Esophagus muscularis mucosa (tissue), 4 donors: ENCODE measurements at regions not wholly inside any gene's neighbourhood (a gene's known extent, or its start where the extent isn't known, plus 50 kb on each side); places are given as distances from the start of the nearest gene placed in this dataset.

Experiments used
- DNase-seq: peaks from one replicate; pipeline ENCODE4 v3.0.0-alpha.2; 2017; ENCODE audit errors: extremely low spot score
- H3K27ac ChIP-seq, 4 donors: fragments of 200-600 bp; sonication (generic); replicated peaks in 1 of 4; 1 replicate in 3 of 4; 2 replicates in 1 of 4; pipeline ENCODE4 v1.5.1; 2016 to 2019; ENCODE audit warnings: mild to moderate bottlenecking in 1 of 4
- H3K27me3 ChIP-seq, 4 donors: fragments of 200-600 bp; sonication (generic); one replicate each; pipeline versions ENCODE4 v1.5.1 to v1.6.0; 2016 to 2019
- H3K36me3 ChIP-seq, 4 donors: fragments of 200-600 bp; sonication (generic); one replicate each; pipeline ENCODE4 v1.5.1; 2016 to 2019
- H3K4me1 ChIP-seq, 4 donors: fragments of 200-600 bp; sonication (generic); one replicate each; pipeline ENCODE4 v1.5.1; 2016 to 2019
- H3K4me3 ChIP-seq, 4 donors: fragments of 200-600 bp; sonication (generic); 1 replicate in 2 of 4; 2 replicates in 2 of 4; pipeline ENCODE4 v1.5.1; 2016 to 2019; ENCODE audit warnings: mild to moderate bottlenecking in 4 of 4, moderate library complexity in 1 of 4
- H3K9me3 ChIP-seq, 4 donors: fragments of 200-600 bp; sonication (generic); 1 replicate in 3 of 4; 2 replicates in 1 of 4; pipeline ENCODE4 v1.5.1; 2016 to 2019
- EP300 ChIP-seq: sonication (generic); formaldehyde crosslinking; IDR thresholded peaks from one replicate; pipeline ENCODE4 v1.6.1; 2017; ENCODE audit warnings: antibody characterized with exemption
- POLR2A ChIP-seq: fragments of 450-650 bp; IDR thresholded peaks from one replicate; pipeline ENCODE4 v1.6.1; 2017; ENCODE audit warnings: antibody characterized with exemption, moderate library complexity, mild to moderate bottlenecking, low read depth
- POLR2AphosphoS5 ChIP-seq, 2 donors: sonication (generic); formaldehyde crosslinking; IDR thresholded peaks; one replicate each; pipeline ENCODE4 v1.6.1; 2017; ENCODE audit warnings: antibody characterized with exemption in 2 of 2
- WGBS: methylation state at CpG from one replicate; pipeline ENCODE4 v1.1.5; 2018; 5-methylcytosine and 5-hydroxymethylcytosine counted together
- intact Hi-C: fragments of 100-400 bp; cut with DNase I; formaldehyde crosslinking; loops from one replicate; pipeline ENCODE4 v1.15.1; 2023
- TF ChIP-seq, protein P1 (sequence below), 3 experiments: fragments of 200-600 bp in 2 of 3; fragments of 450-650 bp in 1 of 3; sonication (generic) in 2 of 3; IDR thresholded peaks; one replicate each; pipeline ENCODE4 v1.5.1; 2017 to 2019; ENCODE audit warnings: antibody characterized with exemption in 3 of 3, mild to moderate bottlenecking in 2 of 3, moderate library complexity in 1 of 3

GRCh38 chr10:65827359-65827758, 1098.5 kb upstream of the LRRTM3 start:
- Histone ChIP-seq H3K4me1 (no peaks in the 10 kb centered on the region), H3K4me3 (no peak overlapping the region), H3K27ac (no peak overlapping the region), H3K27me3 (no peaks in the 10 kb centered on the region), H3K36me3 (no peaks in the 10 kb centered on the region), H3K9me3 (peaks cover 0 to 7% (median 3%) of the 10 kb centered on the region in 4 donors)
- WGBS, result 59% methylated on average over 1 of the region's 1 CpG
- no peak for DNase-seq
- TF ChIP-seq EP300 (no peak), POLR2AphosphoS5 (IDR thresholded peaks at IDR 0.05) (no peak), POLR2A (no peak)
- TF ChIP-seq, protein P1, sequence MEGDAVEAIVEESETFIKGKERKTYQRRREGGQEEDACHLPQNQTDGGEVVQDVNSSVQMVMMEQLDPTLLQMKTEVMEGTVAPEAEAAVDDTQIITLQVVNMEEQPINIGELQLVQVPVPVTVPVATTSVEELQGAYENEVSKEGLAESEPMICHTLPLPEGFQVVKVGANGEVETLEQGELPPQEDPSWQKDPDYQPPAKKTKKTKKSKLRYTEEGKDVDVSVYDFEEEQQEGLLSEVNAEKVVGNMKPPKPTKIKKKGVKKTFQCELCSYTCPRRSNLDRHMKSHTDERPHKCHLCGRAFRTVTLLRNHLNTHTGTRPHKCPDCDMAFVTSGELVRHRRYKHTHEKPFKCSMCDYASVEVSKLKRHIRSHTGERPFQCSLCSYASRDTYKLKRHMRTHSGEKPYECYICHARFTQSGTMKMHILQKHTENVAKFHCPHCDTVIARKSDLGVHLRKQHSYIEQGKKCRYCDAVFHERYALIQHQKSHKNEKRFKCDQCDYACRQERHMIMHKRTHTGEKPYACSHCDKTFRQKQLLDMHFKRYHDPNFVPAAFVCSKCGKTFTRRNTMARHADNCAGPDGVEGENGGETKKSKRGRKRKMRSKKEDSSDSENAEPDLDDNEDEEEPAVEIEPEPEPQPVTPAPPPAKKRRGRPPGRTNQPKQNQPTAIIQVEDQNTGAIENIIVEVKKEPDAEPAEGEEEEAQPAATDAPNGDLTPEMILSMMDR (IDR thresholded peaks at IDR 0.05), result no peak
- intact Hi-C loops, result no loop called here

GRCh38 chr10:65838811-65839210, 1087.0 kb upstream of the LRRTM3 start:
- no peaks in the 10 kb centered on the region for H3K36me3 ChIP-seq
- H3K4me1 ChIP-seq, result no peaks in the 10 kb centered on the region
- no peak overlapping the region for H3K4me3 ChIP-seq
- TF ChIP-seq, protein P1 (IDR thresholded peaks at IDR 0.05), result no peak
- no peak for TF ChIP-seq POLR2A
- TF ChIP-seq EP300, result no peak
- TF ChIP-seq POLR2AphosphoS5 (IDR thresholded peaks at IDR 0.05), result no peak
- H3K27me3 ChIP-seq, result no peaks in the 10 kb centered on the region
- intact Hi-C loops, result no loop called here
- no peak overlapping the region for H3K27ac ChIP-seq
- no peak for DNase-seq
- H3K9me3 ChIP-seq, result no peaks in the 10 kb centered on the region

DNA sequence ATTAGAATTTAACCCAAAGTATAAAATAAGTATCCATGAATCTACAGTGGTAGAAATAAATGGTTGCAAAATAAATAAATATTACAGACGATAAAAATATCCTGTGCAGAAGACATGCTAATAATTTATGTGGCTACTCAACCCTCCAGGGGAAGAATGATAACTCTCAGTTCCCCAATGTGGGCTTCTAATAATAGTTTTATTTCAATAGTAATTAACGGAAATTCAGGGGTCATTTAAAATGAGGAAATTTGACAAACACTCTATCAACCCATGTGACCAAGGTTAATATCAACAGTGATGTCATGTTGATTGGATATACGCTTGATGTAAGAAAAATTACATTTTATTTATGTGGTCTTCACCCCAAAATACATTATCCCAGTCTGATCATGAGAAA, 1082.6 kb upstream of the LRRTM3 start:
- intact Hi-C loops, result no loop called here
- TF ChIP-seq, protein P1 (IDR thresholded peaks at IDR 0.05), result no peak
- TF ChIP-seq POLR2AphosphoS5 (IDR thresholded peaks at IDR 0.05) (no peak), EP300 (no peak), POLR2A (no peak)
- H3K4me1 ChIP-seq, result peaks cover 0 to 2% (median 0%) of the 10 kb centered on the region in 4 donors
- no peak overlapping the region for H3K27ac ChIP-seq
- DNase-seq, result no peak
- 49% methylated on average over 3 of the region's 3 CpGs for WGBS
- H3K27me3 ChIP-seq, result no peaks in the 10 kb centered on the region
- no peak overlapping the region for H3K4me3 ChIP-seq
- H3K9me3 ChIP-seq, result no peaks in the 10 kb centered on the region
- no peaks in the 10 kb centered on the region for H3K36me3 ChIP-seq

GRCh38 chr10:65845916-65846315, 1079.9 kb upstream of the LRRTM3 start:
- TF ChIP-seq POLR2A (no peak), POLR2AphosphoS5 (IDR thresholded peaks at IDR 0.05) (no peak), EP300 (no peak)
- TF ChIP-seq, protein P1 (IDR thresholded peaks at IDR 0.05), result no peak
- H3K27me3 ChIP-seq, result no peaks in the 10 kb centered on the region
- H3K36me3 ChIP-seq, result no peaks in the 10 kb centered on the region
- H3K27ac ChIP-seq, result no peak overlapping the region
- H3K4me3 ChIP-seq, result no peak overlapping the region
- intact Hi-C loops, result no loop called here
- peaks cover 0 to 2% (median 0%) of the 10 kb centered on the region in 4 donors for H3K4me1 ChIP-seq
- no peak for DNase-seq
- no peaks in the 10 kb centered on the region for H3K9me3 ChIP-seq

GRCh38 chr10:65846541-65846940, 1079.3 kb upstream of the LRRTM3 start:
- H3K36me3 ChIP-seq, result no peaks in the 10 kb centered on the region
- no peak for DNase-seq
- no peak overlapping the region for H3K27ac ChIP-seq
- H3K27me3 ChIP-seq, result no peaks in the 10 kb centered on the region
- intact Hi-C loops, result no loop called here
- WGBS, result 57% methylated on average over 1 of the region's 1 CpG
- no peak overlapping the region for H3K4me3 ChIP-seq
- H3K4me1 ChIP-seq, result peaks cover 0 to 2% (median 0%) of the 10 kb centered on the region in 4 donors
- no peaks in the 10 kb centered on the region for H3K9me3 ChIP-seq
- TF ChIP-seq POLR2AphosphoS5 (IDR thresholded peaks at IDR 0.05), result no peak
- no peak for TF ChIP-seq EP300
- TF ChIP-seq, protein P1 (IDR thresholded peaks at IDR 0.05), result no peak
- no peak for TF ChIP-seq POLR2A
